ENCODE measurements at regions not wholly inside any gene's neighbourhood (a gene's known extent, or its start where the extent isn't known, plus 50 kb on each side); places are given as distances from the start of the nearest gene placed in this dataset.
"Not testable (repeated sequence)": the region's sequence is repeated elsewhere in the genome, so short reads cannot be mapped to it uniquely, and the experiment has no call there.

- no peak for DNase-seq
Observed at GRCh38 chr4:173685831-173686210, 155.8 kb upstream of the HAND2 start.

- no peak for DNase-seq
Observed at GRCh38 chr4:173685165-173685830, 155.3 kb upstream of the HAND2 start.

GRCh38 chr4:173684223-173684622 is 154.2 kb upstream of the HAND2 start:
- no peak for DNase-seq

GRCh38 chr4:173682609-173683008 is 152.6 kb upstream of the HAND2 start:
- DNase-seq, result no peak

GRCh38 chr4:173680278-173680677 is 150.2 kb upstream of the HAND2 start:
- DNase-seq, result no peak

- no peak for DNase-seq
Observed at GRCh38 chr4:173675446-173675845, 145.4 kb upstream of the HAND2 start.

GRCh38 chr4:173669460-173670179 is 139.6 kb upstream of the HAND2 start:
- DNase-seq, result no peak

GRCh38 chr4:173661001-173661400 is 131.0 kb upstream of the HAND2 start:
- no peak for DNase-seq

GRCh38 chr4:173656898-173657297 is 126.9 kb upstream of the HAND2 start:
- DNase-seq, result no peak

- DNase-seq, result no peak
Observed at GRCh38 chr4:173652283-173652931, 122.4 kb upstream of the HAND2 start.

- no peak for DNase-seq
Observed at GRCh38 chr4:173651651-173652282, 121.7 kb upstream of the HAND2 start.

- no peak for DNase-seq
Observed at GRCh38 chr4:173647902-173648301, 117.9 kb upstream of the HAND2 start.

- DNase-seq, result peak; percentile 46
Observed at GRCh38 chr4:173642509-173642908, 112.5 kb upstream of the HAND2 start.

- DNase-seq, result no peak
Observed at GRCh38 chr4:173635395-173635794, 105.4 kb upstream of the HAND2 start.

- no peak for DNase-seq
Observed at GRCh38 chr4:173626277-173626676, 96.2 kb upstream of the HAND2 start.

GRCh38 chr4:173618648-173619047 is 88.6 kb upstream of the HAND2 start:
- not testable (repeated sequence) for DNase-seq

GRCh38 chr4:173609158-173609557 is 79.1 kb upstream of the HAND2 start:
- DNase-seq, result no peak

GRCh38 chr4:173608632-173609031 is 78.6 kb upstream of the HAND2 start:
- not testable (repeated sequence) for DNase-seq

GRCh38 chr4:173591760-173592159 is 61.7 kb upstream of the HAND2 start:
- no peak for DNase-seq

- DNase-seq, result no peak
Observed at GRCh38 chr4:173590697-173591096, 60.7 kb upstream of the HAND2 start.

- DNase-seq, result no peak
Observed at GRCh38 chr4:173585876-173586572, 56.0 kb upstream of the HAND2 start.

GRCh38 chr4:173584506-173584905 is 54.5 kb upstream of the HAND2 start:
- DNase-seq, result no peak
